ENCODE measurements at regions not wholly inside any gene's neighbourhood (a gene's known extent, or its start where the extent isn't known, plus 50 kb on each side); places are given as distances from the start of the nearest gene placed in this dataset.

- TF ChIP-seq CTCF (IDR thresholded peaks at IDR 0.05) (no peak), POLR2A (IDR thresholded peaks at IDR 0.05) (no peak)
Observed at GRCh38 chr9:85215416-85215815, 526.3 kb downstream of the AGTPBP1 start.
